Upper lobe of left lung (tissue), 6 donors: ENCODE measurements at regions not wholly inside any gene's neighbourhood (a gene's known extent, or its start where the extent isn't known, plus 50 kb on each side); places are given as distances from the start of the nearest gene placed in this dataset.
A peak's percentile ranks its signal among the peaks of the same experiment; 100 is the strongest.
"Not testable (repeated sequence)": the region's sequence is repeated elsewhere in the genome, so short reads cannot be mapped to it uniquely, and the experiment has no call there.

Experiments
- ATAC-seq, 2 donors: fragments of 200-7000 bp; cut with Tn5 transposase; one replicate each; pipeline ENCODE4 v1.9.1; 2022; ENCODE audit warnings: mild to moderate bottlenecking in 2 of 2, moderate library complexity in 2 of 2; ENCODE audit not compliant: low FRiP score in 2 of 2
- DNase-seq, 2 donors: peaks; one replicate each; pipeline ENCODE4 v3.0.0-alpha.2; 2019 to 2020
- H3K27ac ChIP-seq, 4 donors: fragments of 200-600 bp; sonication (generic); one replicate each; pipeline ENCODE4 v1.5.1; 2016 to 2019
- H3K27me3 ChIP-seq, 4 donors: fragments of 200-600 bp; sonication (generic); one replicate each; pipeline ENCODE4 v1.5.1; 2017 to 2019
- H3K36me3 ChIP-seq, 4 donors: fragments of 200-600 bp; sonication (generic); one replicate each; pipeline ENCODE4 v1.5.1; 2016 to 2019
- H3K4me1 ChIP-seq, 4 donors: fragments of 200-600 bp; sonication (generic); one replicate each; pipeline ENCODE4 v1.5.1; 2018 to 2019
- H3K4me3 ChIP-seq, 4 donors: fragments of 200-600 bp; sonication (generic); one replicate each; pipeline ENCODE4 v1.5.1; 2017 to 2019; ENCODE audit warnings: mild to moderate bottlenecking in 2 of 4, moderate library complexity in 1 of 4
- H3K9me3 ChIP-seq, 4 donors: fragments of 200-600 bp; sonication (generic); one replicate each; pipeline ENCODE4 v1.5.1; 2018 to 2019
- EP300 ChIP-seq, 4 donors: sonication (generic); formaldehyde crosslinking; IDR thresholded peaks; one replicate each; pipeline ENCODE4 v1.5.1; 2017; ENCODE audit warnings: antibody characterized with exemption in 4 of 4, control low read depth in 2 of 4
- POLR2A ChIP-seq, 4 donors: fragments of 450-650 bp; IDR thresholded peaks; one replicate each; pipeline ENCODE4 v1.5.1; 2016 to 2017; ENCODE audit warnings: antibody characterized with exemption in 4 of 4, mild to moderate bottlenecking in 2 of 4
- POLR2AphosphoS5 ChIP-seq, 2 donors: sonication (generic); formaldehyde crosslinking; IDR thresholded peaks; one replicate each; pipeline ENCODE4 v1.5.1; 2017; ENCODE audit warnings: antibody characterized with exemption in 2 of 2
- WGBS, 2 donors: methylation state at CpG; one replicate each; pipeline ENCODE4 v1.1.5; 2017 to 2018; 5-methylcytosine and 5-hydroxymethylcytosine counted together
- TF ChIP-seq, protein P1 (sequence below), 6 experiments: fragments of 450-650 bp in 4 of 6; fragments of 200-600 bp in 2 of 6; sonication (generic) in 2 of 6; IDR thresholded peaks; one replicate each; pipeline ENCODE4 v1.5.1; 2016 to 2019; ENCODE audit warnings: antibody characterized with exemption in 6 of 6
- donor health status: DM: no; HTN: no; CAD: no; lungs with moderate emphysema.
- donor health status: DM: no; HTN: yes; CAD: no; lungs with severe emphysema.

DNA sequence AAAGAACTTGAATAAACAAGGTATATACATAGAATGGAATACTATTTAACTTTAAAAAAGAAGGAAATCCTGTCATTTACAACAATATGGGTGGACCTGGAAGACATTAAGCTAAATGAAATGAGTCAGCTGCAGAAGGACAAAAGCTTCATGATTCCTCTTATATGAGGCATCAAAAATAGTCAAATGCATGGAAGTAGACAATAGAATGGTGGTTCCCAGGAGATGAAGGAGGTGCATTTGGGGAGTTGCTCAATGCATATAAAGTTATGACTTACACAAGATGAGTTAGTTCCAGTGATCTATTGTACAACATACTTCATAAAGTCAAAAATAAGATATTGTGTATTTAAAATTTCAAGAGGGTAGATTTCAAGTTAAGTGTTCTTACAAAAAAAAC lies 426.1 kb upstream of the UBE2E3 start:
- no peak for DNase-seq
- ATAC-seq, result no peak
- Histone ChIP-seq H3K9me3 (no peaks in the 10 kb centered on the region), H3K4me1 (no peaks in the 10 kb centered on the region), H3K27me3 (no peaks in the 10 kb centered on the region), H3K36me3 (no peaks in the 10 kb centered on the region), H3K27ac (no peak overlapping the region), H3K4me3 (no peak overlapping the region)
- TF ChIP-seq EP300 (IDR thresholded peaks at IDR 0.05) (no peak), POLR2A (IDR thresholded peaks at IDR 0.05) (no peak), POLR2AphosphoS5 (IDR thresholded peaks at IDR 0.05) (no peak)
- TF ChIP-seq, protein P1, sequence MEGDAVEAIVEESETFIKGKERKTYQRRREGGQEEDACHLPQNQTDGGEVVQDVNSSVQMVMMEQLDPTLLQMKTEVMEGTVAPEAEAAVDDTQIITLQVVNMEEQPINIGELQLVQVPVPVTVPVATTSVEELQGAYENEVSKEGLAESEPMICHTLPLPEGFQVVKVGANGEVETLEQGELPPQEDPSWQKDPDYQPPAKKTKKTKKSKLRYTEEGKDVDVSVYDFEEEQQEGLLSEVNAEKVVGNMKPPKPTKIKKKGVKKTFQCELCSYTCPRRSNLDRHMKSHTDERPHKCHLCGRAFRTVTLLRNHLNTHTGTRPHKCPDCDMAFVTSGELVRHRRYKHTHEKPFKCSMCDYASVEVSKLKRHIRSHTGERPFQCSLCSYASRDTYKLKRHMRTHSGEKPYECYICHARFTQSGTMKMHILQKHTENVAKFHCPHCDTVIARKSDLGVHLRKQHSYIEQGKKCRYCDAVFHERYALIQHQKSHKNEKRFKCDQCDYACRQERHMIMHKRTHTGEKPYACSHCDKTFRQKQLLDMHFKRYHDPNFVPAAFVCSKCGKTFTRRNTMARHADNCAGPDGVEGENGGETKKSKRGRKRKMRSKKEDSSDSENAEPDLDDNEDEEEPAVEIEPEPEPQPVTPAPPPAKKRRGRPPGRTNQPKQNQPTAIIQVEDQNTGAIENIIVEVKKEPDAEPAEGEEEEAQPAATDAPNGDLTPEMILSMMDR (IDR thresholded peaks at IDR 0.05), result no peak

DNA sequence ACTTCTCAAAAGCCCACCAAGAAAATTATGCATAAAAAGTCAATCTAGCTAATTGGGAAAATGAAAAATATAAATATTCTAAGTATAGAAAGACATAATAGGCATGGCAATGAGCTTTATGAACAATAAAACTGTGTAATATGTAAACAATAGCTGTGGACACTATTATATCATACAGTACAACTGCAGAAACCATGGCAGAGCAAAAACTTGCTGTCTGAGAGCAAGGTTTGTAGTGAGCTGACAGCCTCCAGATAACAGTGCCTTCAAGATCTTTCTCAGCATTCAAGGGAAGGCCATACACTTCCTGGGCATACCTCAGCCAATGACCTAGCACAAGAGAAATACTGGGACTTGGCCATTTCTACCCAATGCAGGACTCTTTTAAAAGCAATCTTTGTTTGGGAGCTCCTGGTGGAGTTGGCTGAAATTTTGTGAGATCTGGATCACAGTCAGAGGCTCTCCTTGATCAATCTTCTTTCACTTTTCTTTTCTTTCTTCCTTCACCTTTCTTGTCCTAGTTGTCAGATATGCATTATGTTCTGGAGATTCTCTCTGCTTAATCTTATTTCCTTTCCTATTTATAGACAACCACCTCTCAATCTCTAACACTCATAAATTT lies 427.2 kb upstream of the UBE2E3 start:
- Histone ChIP-seq H3K9me3 (no peaks in the 10 kb centered on the region), H3K36me3 (no peaks in the 10 kb centered on the region), H3K4me3 (no peak overlapping the region), H3K27ac (no peak overlapping the region), H3K27me3 (no peaks in the 10 kb centered on the region), H3K4me1 (no peaks in the 10 kb centered on the region)
- no peak for ATAC-seq
- DNase-seq, result no peak
- no peak for TF ChIP-seq EP300 (IDR thresholded peaks at IDR 0.05)

DNA sequence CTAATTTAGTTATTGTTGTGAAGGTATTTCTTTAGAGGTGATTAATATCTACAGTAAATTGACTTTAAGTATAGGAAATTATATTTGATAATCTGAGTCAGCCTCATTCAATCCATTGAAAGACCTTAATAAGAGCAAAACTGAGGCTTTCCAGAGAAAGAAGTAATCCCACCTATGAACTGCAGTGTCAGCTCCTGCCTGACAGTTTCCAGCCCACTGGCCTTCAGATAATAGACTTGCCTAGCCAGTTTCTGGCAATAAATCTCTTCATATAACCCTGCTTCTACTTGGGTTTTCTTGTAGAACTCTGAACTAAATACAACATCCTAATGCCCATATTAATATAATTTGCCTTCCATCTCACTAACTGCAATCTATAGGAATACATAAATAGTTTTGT lies 437.9 kb upstream of the UBE2E3 start:
- Histone ChIP-seq H3K36me3 (no peaks in the 10 kb centered on the region), H3K4me3 (no peak overlapping the region), H3K27me3 (no peaks in the 10 kb centered on the region), H3K27ac (no peak overlapping the region), H3K9me3 (no peaks in the 10 kb centered on the region), H3K4me1 (no peaks in the 10 kb centered on the region)
- TF ChIP-seq POLR2A (IDR thresholded peaks at IDR 0.05) (no peak), POLR2AphosphoS5 (IDR thresholded peaks at IDR 0.05) (no peak)
- DNase-seq (no peak), ATAC-seq (no peak)

DNA sequence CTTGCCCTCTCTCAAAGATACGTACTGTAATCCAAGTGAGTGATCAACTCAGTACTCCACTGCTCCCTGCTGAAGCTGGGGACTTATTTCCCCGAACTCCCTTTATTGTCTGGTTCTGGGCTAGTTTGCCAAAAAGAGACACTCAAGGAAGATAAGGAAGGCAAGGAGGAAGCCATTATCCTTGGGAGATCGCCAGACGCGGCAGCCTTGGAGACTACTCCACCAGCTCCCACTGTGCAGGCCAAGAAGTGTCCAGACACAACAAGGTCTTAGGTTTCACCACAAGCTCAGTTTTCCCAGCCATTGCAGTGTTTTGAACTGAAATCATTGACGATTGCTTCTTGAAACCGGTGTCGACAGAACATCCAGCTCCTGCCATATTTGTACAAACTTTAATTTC lies 439.6 kb upstream of the UBE2E3 start:
- TF ChIP-seq POLR2AphosphoS5 (IDR thresholded peaks at IDR 0.05), result no peak
- no peak for TF ChIP-seq POLR2A (IDR thresholded peaks at IDR 0.05)
- TF ChIP-seq, protein P1 (IDR thresholded peaks at IDR 0.05), result no peak
- no peak for TF ChIP-seq EP300 (IDR thresholded peaks at IDR 0.05)

DNA sequence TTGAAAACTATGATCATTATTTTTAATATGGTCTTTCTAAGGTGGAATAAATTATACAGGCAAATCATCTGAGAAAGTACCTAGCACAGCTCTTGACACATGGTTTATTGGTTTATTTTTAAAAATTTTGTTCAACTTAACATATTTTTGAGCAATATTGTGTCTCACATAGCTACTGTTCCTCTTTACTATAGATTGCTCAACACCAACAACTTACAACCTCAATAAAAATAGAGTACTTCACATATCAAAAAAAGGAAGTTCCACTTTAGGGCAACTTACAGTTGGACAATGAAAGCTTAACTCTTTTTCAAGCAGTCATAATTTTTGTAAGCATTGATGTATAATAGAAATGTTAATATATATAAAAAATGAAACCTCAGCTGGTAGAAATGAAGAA lies 440.9 kb upstream of the UBE2E3 start:
- H3K4me3 ChIP-seq, result no peak overlapping the region
- DNase-seq, result no peak
- H3K9me3 ChIP-seq, result no peaks in the 10 kb centered on the region
- TF ChIP-seq POLR2A (IDR thresholded peaks at IDR 0.05) (no peak), POLR2AphosphoS5 (IDR thresholded peaks at IDR 0.05) (no peak), EP300 (IDR thresholded peaks at IDR 0.05) (no peak)
- TF ChIP-seq, protein P1 (IDR thresholded peaks at IDR 0.05), result no peak
- H3K4me1 ChIP-seq, result no peaks in the 10 kb centered on the region
- ATAC-seq, result peak in 1 of 2 donors; percentile 59
- H3K36me3 ChIP-seq, result no peaks in the 10 kb centered on the region
- H3K27me3 ChIP-seq, result no peaks in the 10 kb centered on the region
- H3K27ac ChIP-seq, result no peak overlapping the region

More for the DNA sequence above, 439.6 kb upstream of the UBE2E3 start:
- DNase-seq (no peak), ATAC-seq (peak in 1 of 2 donors; percentile 10)
- 76 to 82% methylated on average over 8 of the region's 8 CpGs for WGBS, 2 donors
- Histone ChIP-seq H3K27ac (no peak overlapping the region), H3K4me1 (no peaks in the 10 kb centered on the region), H3K27me3 (no peaks in the 10 kb centered on the region), H3K9me3 (no peaks in the 10 kb centered on the region), H3K36me3 (no peaks in the 10 kb centered on the region), H3K4me3 (no peak overlapping the region)

DNA sequence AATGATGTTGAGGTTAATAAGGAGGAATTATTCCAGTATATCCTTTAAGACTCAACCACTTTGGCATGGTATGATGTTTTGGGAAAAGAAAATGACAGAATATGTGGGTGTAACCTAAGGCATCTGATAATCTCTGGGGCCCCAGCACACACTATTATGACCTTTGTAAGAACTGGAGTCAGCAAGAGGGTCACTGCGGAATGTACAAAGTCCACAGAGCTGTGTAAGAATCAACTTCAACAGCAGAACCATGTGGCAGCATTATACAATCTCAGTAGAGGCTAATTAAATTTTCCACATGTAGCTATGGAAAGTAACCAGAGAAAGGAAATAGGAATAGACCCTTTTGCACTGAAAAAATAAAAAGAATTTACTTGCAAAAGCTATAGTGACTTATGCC lies 445.1 kb upstream of the UBE2E3 start:
- H3K27ac ChIP-seq, result no peak overlapping the region
- ATAC-seq, result no peak
- DNase-seq, result no peak
- 100% methylated on average over 1 of the region's 1 CpG for WGBS, 2 donors
- H3K4me3 ChIP-seq, result no peak overlapping the region
- H3K4me1 ChIP-seq, result no peaks in the 10 kb centered on the region
- H3K36me3 ChIP-seq, result no peaks in the 10 kb centered on the region
- H3K27me3 ChIP-seq, result no peaks in the 10 kb centered on the region
- no peak for TF ChIP-seq POLR2AphosphoS5 (IDR thresholded peaks at IDR 0.05)
- TF ChIP-seq POLR2A (IDR thresholded peaks at IDR 0.05), result no peak
- TF ChIP-seq, protein P1 (IDR thresholded peaks at IDR 0.05), result no peak
- H3K9me3 ChIP-seq, result no peaks in the 10 kb centered on the region

DNA sequence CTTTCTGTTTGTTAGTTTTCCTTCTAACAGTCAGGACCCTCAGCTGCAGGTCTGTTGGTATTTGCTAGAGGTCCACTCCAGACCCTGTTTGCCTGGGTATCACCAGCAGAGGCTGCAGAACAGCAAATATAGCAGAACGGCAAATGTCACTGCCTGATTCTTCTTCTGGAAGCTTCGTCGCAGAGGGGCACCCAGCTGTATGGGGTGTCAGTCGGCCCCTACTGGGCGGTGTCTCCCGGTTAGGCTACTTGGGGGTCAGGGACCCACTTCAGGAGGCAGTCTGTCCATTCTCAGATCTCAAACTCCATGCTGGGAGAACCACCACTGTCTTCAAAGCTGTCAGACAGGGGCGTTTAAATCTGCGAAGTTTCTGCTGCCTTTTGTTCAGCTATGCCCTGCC lies 448.6 kb upstream of the UBE2E3 start:
- not testable (repeated sequence) for H3K9me3 ChIP-seq, ATAC-seq, H3K4me1 ChIP-seq, H3K27me3 ChIP-seq, H3K36me3 ChIP-seq, H3K27ac ChIP-seq, H3K4me3 ChIP-seq
- DNase-seq, result peak in 1 of 2 donors; percentile 6
- WGBS, 2 donors, result 80 to 93% methylated on average over 1 to 8 of the region's 8 CpGs
